DOHH2 (cell line): ENCODE measurements at regions not wholly inside any gene's neighbourhood (a gene's known extent, or its start where the extent isn't known, plus 50 kb on each side); places are given as distances from the start of the nearest gene placed in this dataset.

Source experiments
- H3F3A ChIP-seq: fragments of 200-600 bp; sonication (generic), shearing (Covaris generic); 2 replicates; pipeline ENCODE4 v1.6.0; 2016; ENCODE audit warnings: antibody characterized with exemption, mild to moderate bottlenecking; ENCODE audit not compliant: control insufficient read depth, insufficient read depth
- H3K27ac ChIP-seq: fragments of 200-600 bp; sonication (generic); 2 replicates; pipeline ENCODE4 v1.5.1; 2014; ENCODE audit warnings: low read depth, mild to moderate bottlenecking, low read length, moderate library complexity
- H3K27me3 ChIP-seq: fragments of 200-600 bp; sonication (generic); 2 replicates; pipeline ENCODE4 v1.6.1; 2014; ENCODE audit warnings: mild to moderate bottlenecking, low read length, mixed read lengths; ENCODE audit not compliant: control insufficient read depth
- H3K36me3 ChIP-seq: fragments of 200-600 bp; sonication (generic); 2 replicates; pipeline ENCODE4 v1.6.1; 2014; ENCODE audit warnings: mild to moderate bottlenecking, low read length, moderate library complexity, mixed read lengths; ENCODE audit not compliant: control insufficient read depth
- H3K4me1 ChIP-seq: fragments of 200-600 bp; sonication (generic); 2 replicates; pipeline ENCODE4 v1.6.1; 2014; ENCODE audit warnings: mild to moderate bottlenecking, low read length, mixed read lengths; ENCODE audit not compliant: control insufficient read depth
- H3K4me2 ChIP-seq: fragments of 200-600 bp; sonication (generic); 2 replicates; pipeline ENCODE4 v1.6.0; 2014; ENCODE audit warnings: mild to moderate bottlenecking, low read length, moderate library complexity
- H3K4me3 ChIP-seq: fragments of 200-600 bp; sonication (generic); 2 replicates; pipeline ENCODE4 v1.5.1; 2014; ENCODE audit warnings: mild to moderate bottlenecking, low read length, mixed read lengths
- H3K79me2 ChIP-seq: fragments of 200-600 bp; sonication (generic); 2 replicates; pipeline ENCODE4 v1.6.1; 2014; ENCODE audit warnings: mild to moderate bottlenecking, low read length, mixed read lengths; ENCODE audit not compliant: control insufficient read depth
- H3K9me2 ChIP-seq: fragments of 200-600 bp; sonication (generic); replicated peaks from 2 replicates; pipeline ENCODE4 v1.6.1; 2014; ENCODE audit warnings: mild to moderate bottlenecking, low read length, mixed read lengths; ENCODE audit not compliant: control insufficient read depth
- H3K9me3 ChIP-seq: fragments of 200-600 bp; sonication (generic); 2 replicates; pipeline ENCODE4 v1.6.1; 2014; ENCODE audit warnings: antibody characterized with exemption, low read length, mixed read lengths; ENCODE audit not compliant: control insufficient read depth, insufficient read depth
- H4K20me1 ChIP-seq: fragments of 200-600 bp; sonication (generic); 2 replicates; pipeline ENCODE4 v1.6.0; 2014; ENCODE audit warnings: low read depth, mild to moderate bottlenecking, antibody characterized with exemption, low read length, moderate library complexity; ENCODE audit not compliant: control insufficient read depth, insufficient read depth
- EZH2phosphoT487 ChIP-seq: fragments of 200-600 bp; sonication (generic); IDR thresholded peaks from 2 replicates; pipeline ENCODE4 v1.6.1; 2017; ENCODE audit warnings: borderline replicate concordance, mild to moderate bottlenecking, antibody characterized with exemption, low read length, moderate library complexity, mixed read lengths
- TF ChIP-seq, protein P1 (sequence below): fragments of 200-600 bp; sonication (generic); IDR thresholded peaks from one replicate; pipeline ENCODE4 v1.5.1; 2014; ENCODE audit warnings: antibody characterized with exemption, mild to moderate bottlenecking, low read depth, low read length; ENCODE audit not compliant: poor library complexity, severe bottlenecking

DNA sequence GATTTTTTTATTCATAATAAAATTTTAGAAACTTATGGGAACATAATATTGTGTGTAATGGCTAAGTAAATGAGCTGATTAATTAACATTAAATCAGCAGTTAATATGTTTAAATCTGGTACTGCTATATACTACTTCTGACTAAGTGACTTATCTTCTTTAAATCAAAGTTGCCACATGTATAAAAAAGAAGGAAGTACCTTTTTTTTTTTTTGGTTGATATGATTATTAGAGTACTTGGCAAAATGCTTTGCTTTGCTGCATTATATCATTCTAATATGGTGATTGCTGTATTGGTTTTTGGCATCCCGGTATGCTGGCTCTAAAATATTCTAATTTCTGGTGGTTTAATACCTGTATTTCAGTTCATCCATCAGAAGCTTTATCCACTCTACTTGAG is 319.1 kb upstream of the RGS6 start:
- Histone ChIP-seq H3K4me1 (no peaks in the 10 kb centered on the region), H3F3A (no peaks in the 10 kb centered on the region), H3K36me3 (no peaks in the 10 kb centered on the region), H3K4me2 (no peak overlapping the region), H3K9me2 (no peaks in the 10 kb centered on the region), H3K27me3 (no peaks in the 10 kb centered on the region), H4K20me1 (no peaks in the 10 kb centered on the region), H3K4me3 (no peak overlapping the region), H3K27ac (no peak overlapping the region), H3K79me2 (no peaks in the 10 kb centered on the region), H3K9me3 (no peaks in the 10 kb centered on the region)
- TF ChIP-seq, protein P1, sequence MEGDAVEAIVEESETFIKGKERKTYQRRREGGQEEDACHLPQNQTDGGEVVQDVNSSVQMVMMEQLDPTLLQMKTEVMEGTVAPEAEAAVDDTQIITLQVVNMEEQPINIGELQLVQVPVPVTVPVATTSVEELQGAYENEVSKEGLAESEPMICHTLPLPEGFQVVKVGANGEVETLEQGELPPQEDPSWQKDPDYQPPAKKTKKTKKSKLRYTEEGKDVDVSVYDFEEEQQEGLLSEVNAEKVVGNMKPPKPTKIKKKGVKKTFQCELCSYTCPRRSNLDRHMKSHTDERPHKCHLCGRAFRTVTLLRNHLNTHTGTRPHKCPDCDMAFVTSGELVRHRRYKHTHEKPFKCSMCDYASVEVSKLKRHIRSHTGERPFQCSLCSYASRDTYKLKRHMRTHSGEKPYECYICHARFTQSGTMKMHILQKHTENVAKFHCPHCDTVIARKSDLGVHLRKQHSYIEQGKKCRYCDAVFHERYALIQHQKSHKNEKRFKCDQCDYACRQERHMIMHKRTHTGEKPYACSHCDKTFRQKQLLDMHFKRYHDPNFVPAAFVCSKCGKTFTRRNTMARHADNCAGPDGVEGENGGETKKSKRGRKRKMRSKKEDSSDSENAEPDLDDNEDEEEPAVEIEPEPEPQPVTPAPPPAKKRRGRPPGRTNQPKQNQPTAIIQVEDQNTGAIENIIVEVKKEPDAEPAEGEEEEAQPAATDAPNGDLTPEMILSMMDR: no peak
- TF ChIP-seq EZH2phosphoT487: no peak

DNA sequence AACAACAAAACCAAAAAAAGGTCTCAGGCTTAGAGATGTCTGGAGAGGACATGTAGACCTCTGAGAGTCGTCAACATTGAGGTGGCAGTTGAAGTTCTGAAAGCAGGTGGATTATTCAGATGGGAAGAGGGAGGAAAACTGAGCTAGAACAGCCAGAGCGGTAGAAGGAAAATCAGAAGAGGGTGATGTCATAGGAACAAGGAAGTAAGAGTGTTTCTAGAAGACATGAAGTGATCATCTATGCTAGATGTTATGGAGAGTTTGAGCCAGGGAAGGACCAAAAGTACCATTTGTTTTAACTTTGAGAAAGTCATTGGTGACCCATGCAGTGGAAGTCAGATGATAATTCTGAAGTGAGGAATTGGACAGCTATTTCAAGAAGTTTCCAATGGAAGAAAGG is 316.2 kb upstream of the RGS6 start:
- no peaks in the 10 kb centered on the region for H4K20me1 ChIP-seq
- H3K4me2 ChIP-seq: no peak overlapping the region
- no peaks in the 10 kb centered on the region for H3K4me1 ChIP-seq
- no peaks in the 10 kb centered on the region for H3K79me2 ChIP-seq
- H3K27ac ChIP-seq: no peak overlapping the region
- no peaks in the 10 kb centered on the region for H3K27me3 ChIP-seq
- H3K36me3 ChIP-seq: no peaks in the 10 kb centered on the region
- H3K4me3 ChIP-seq: no peak overlapping the region
- no peaks in the 10 kb centered on the region for H3F3A ChIP-seq
- TF ChIP-seq, protein P1: no peak
- TF ChIP-seq EZH2phosphoT487: no peak
- H3K9me3 ChIP-seq: no peaks in the 10 kb centered on the region
- H3K9me2 ChIP-seq: no peaks in the 10 kb centered on the region

DNA sequence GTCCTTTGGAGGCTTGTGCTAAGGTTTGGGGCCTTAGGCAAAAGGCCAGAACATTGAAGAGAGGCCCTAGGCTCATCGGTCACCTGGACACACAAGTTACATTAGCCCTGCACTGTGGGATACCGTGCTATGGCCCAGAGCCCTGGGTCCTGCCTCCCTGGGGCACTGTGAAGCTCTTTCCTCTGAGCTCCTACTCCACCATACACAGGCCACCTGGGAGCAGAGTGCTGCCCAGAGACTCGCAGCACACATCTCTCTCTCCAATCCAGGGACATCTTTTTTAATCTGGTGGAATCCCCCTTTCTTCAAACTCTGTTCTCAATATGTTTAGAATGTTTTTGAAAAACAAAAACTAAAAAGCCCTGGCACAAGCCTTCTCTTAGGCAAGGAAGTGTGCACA is 314.2 kb upstream of the RGS6 start:
- no peaks in the 10 kb centered on the region for H4K20me1 ChIP-seq
- H3K9me2 ChIP-seq: no peaks in the 10 kb centered on the region
- no peaks in the 10 kb centered on the region for H3K79me2 ChIP-seq
- H3K36me3 ChIP-seq: no peaks in the 10 kb centered on the region
- no peaks in the 10 kb centered on the region for H3K27me3 ChIP-seq
- H3K4me2 ChIP-seq: no peak overlapping the region
- H3K4me3 ChIP-seq: no peak overlapping the region
- H3K9me3 ChIP-seq: no peaks in the 10 kb centered on the region
- H3F3A ChIP-seq: no peaks in the 10 kb centered on the region
- no peaks in the 10 kb centered on the region for H3K4me1 ChIP-seq
- no peak overlapping the region for H3K27ac ChIP-seq
- TF ChIP-seq, protein P1: no peak
- no peak for TF ChIP-seq EZH2phosphoT487

DNA sequence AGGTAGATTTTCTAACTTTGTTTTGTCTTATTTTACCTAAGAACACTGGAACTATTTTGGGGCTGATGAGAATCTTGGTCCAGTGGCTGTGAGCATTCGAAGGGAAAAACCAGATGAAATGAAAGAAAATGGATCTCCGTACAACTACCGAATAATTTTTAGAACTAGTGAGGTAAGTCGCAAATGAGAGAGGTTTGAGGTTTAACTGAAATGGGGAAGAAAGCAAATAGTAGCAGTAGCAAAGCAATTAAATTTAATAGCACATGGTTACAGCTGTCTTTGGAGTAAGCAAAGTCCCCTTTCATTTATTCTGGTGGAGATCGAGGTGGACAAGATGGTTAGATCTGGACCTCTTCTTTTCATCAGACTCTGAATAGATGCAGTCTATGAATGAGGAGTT is 313.5 kb upstream of the RGS6 start:
- H3K79me2 ChIP-seq: no peaks in the 10 kb centered on the region
- H3K36me3 ChIP-seq: no peaks in the 10 kb centered on the region; the same call in 1 of the 2 replicates
- no peaks in the 10 kb centered on the region for H3F3A ChIP-seq
- no peak overlapping the region for H3K27ac ChIP-seq
- H3K9me3 ChIP-seq: no peaks in the 10 kb centered on the region
- no peaks in the 10 kb centered on the region for H3K27me3 ChIP-seq
- no peak overlapping the region for H3K4me3 ChIP-seq
- no peak overlapping the region for H3K4me2 ChIP-seq
- no peak for TF ChIP-seq EZH2phosphoT487
- TF ChIP-seq, protein P1: no peak
- H4K20me1 ChIP-seq: no peaks in the 10 kb centered on the region
- no peaks in the 10 kb centered on the region for H3K9me2 ChIP-seq
- H3K4me1 ChIP-seq: no peaks in the 10 kb centered on the region
